ENCODE measurements at regions not wholly inside any gene's neighbourhood (a gene's known extent, or its start where the extent isn't known, plus 50 kb on each side); places are given as distances from the start of the nearest gene placed in this dataset.

- CTCF ChIA-PET = no interaction called here
- no peaks in the 10 kb centered on the region for H3K27me3 ChIP-seq (ENCODE audit: control insufficient read depth, insufficient read depth, low read length)
- H3K36me3 ChIP-seq (ENCODE audit: control insufficient read depth, insufficient read depth, low read length) = no peaks in the 10 kb centered on the region
- POLR2A ChIA-PET = no interaction called here
- H3K4me3 ChIP-seq (ENCODE audit: low read depth, low read length) = no peak overlapping the region
- TF ChIP-seq CTCF (IDR thresholded peaks at IDR 0.05; ENCODE audit: insufficient read depth, low read depth, low read length) = no peak
- no peak for DNase-seq (ENCODE audit: low read depth)
Observed at GRCh38 chr4:152107736-152108500, 347.1 kb upstream of the GATB start.

GRCh38 chr4:152106781-152107321 is 346.0 kb upstream of the GATB start:
- DNase-seq (ENCODE audit: low read depth) = no peak
- no peaks in the 10 kb centered on the region for H3K27me3 ChIP-seq (ENCODE audit: control insufficient read depth, insufficient read depth, low read length)
- POLR2A ChIA-PET = no interaction called here
- CTCF ChIA-PET = interaction anchor here (0.9 to 1.7 kb wide), 2 partner anchors 26 to 416 kb away, joined by 3 read pairs; no protein-coding TSS in a partner anchor
- no peak for TF ChIP-seq CTCF (IDR thresholded peaks at IDR 0.05; ENCODE audit: insufficient read depth, low read depth, low read length)
- no peaks in the 10 kb centered on the region for H3K36me3 ChIP-seq (ENCODE audit: control insufficient read depth, insufficient read depth, low read length)
- no peak overlapping the region for H3K4me3 ChIP-seq (ENCODE audit: low read depth, low read length)

GRCh38 chr4:152106113-152106763 is 345.4 kb upstream of the GATB start:
- POLR2A ChIA-PET = no interaction called here
- no peaks in the 10 kb centered on the region for H3K27me3 ChIP-seq (ENCODE audit: control insufficient read depth, insufficient read depth, low read length)
- no peak for TF ChIP-seq CTCF (IDR thresholded peaks at IDR 0.05; ENCODE audit: insufficient read depth, low read depth, low read length)
- DNase-seq (ENCODE audit: low read depth) = peak; percentile 94
- no peaks in the 10 kb centered on the region for H3K36me3 ChIP-seq (ENCODE audit: control insufficient read depth, insufficient read depth, low read length)
- no peak overlapping the region for H3K4me3 ChIP-seq (ENCODE audit: low read depth, low read length)
- CTCF ChIA-PET = interaction anchor here (0.7 to 1.7 kb wide), 3 partner anchors 9 to 416 kb away, joined by 3 read pairs; no protein-coding TSS in a partner anchor

GRCh38 chr4:152104901-152105357 is 344.1 kb upstream of the GATB start:
- Histone ChIP-seq H3K36me3 (ENCODE audit: control insufficient read depth, insufficient read depth, low read length) (no peaks in the 10 kb centered on the region), H3K27me3 (ENCODE audit: control insufficient read depth, insufficient read depth, low read length) (no peaks in the 10 kb centered on the region), H3K4me3 (ENCODE audit: low read depth, low read length) (no peak overlapping the region)
- no peak for TF ChIP-seq CTCF (IDR thresholded peaks at IDR 0.05; ENCODE audit: insufficient read depth, low read depth, low read length)
- ChIA-PET CTCF (interaction anchor here (0.9 kb wide), 1 partner anchor 10 kb away, joined by 3 read pairs; no protein-coding TSS in a partner anchor), POLR2A (no interaction called here)
- no peak for DNase-seq (ENCODE audit: low read depth)

GRCh38 chr4:152104356-152104755 is 343.5 kb upstream of the GATB start:
- no peaks in the 10 kb centered on the region for H3K36me3 ChIP-seq (ENCODE audit: control insufficient read depth, insufficient read depth, low read length)
- DNase-seq (ENCODE audit: low read depth) = no peak
- no peak overlapping the region for H3K4me3 ChIP-seq (ENCODE audit: low read depth, low read length)
- ChIA-PET POLR2A (no interaction called here), CTCF (no interaction called here)
- no peak for TF ChIP-seq CTCF (IDR thresholded peaks at IDR 0.05; ENCODE audit: insufficient read depth, low read depth, low read length)
- H3K27me3 ChIP-seq (ENCODE audit: control insufficient read depth, insufficient read depth, low read length) = no peaks in the 10 kb centered on the region

Data from BJ (cell line).